HEK293 (cell line): ENCODE measurements at regions not wholly inside any gene's neighbourhood (a gene's known extent, or its start where the extent isn't known, plus 50 kb on each side); places are given as distances from the start of the nearest gene placed in this dataset.

Source experiments
- RBAK ChIP-seq: fragments of 450-650 bp; formaldehyde crosslinking; IDR thresholded peaks from 2 replicates; pipeline ENCODE4 v1.5.1; 2016; ENCODE audit warnings: missing biosample characterization, missing genetic modification characterization
- ZNF302 ChIP-seq: fragments of 450-650 bp; formaldehyde crosslinking; IDR thresholded peaks from 2 replicates; pipeline ENCODE4 v1.5.1; 2016; ENCODE audit warnings: missing biosample characterization, missing genetic modification characterization, low read depth
- ZNF561 ChIP-seq: fragments of 450-650 bp; IDR thresholded peaks from 2 replicates; pipeline ENCODE4 v1.5.1; 2018; ENCODE audit warnings: missing biosample characterization, missing genetic modification characterization, borderline replicate concordance
- TF ChIP-seq, protein P1 (sequence below): fragments of 450-650 bp; formaldehyde crosslinking; optimal IDR thresholded peaks from 2 replicates; pipeline ENCODE3; 2016; ENCODE audit warnings: missing biosample characterization, mild to moderate bottlenecking, missing genetic modification characterization
- TF ChIP-seq, protein P2 (sequence below): fragments of 450-650 bp; formaldehyde crosslinking; IDR thresholded peaks from 2 replicates; pipeline ENCODE4 v1.5.1; 2016; ENCODE audit warnings: missing biosample characterization, missing genetic modification characterization

DNA sequence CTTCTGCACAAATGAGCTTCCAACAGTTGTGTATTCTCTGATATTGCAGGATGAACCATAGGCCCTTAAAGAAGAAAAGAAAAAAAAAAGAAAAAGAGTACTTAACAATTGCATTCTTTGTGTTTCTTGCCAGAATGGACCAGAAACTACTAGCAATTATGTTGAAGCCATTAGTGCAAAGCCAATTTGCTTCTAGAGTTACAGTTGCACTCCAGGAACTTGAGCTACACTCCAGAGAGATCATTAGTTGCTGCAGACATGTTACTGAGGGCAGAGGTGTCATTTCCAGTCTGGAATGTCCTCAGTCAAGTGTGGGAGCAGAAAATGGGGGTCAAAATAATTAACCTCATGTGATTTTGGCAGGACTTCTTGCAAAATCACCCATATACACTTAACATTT, 85.6 kb upstream of the CCL2 start:
- TF ChIP-seq, protein P1, sequence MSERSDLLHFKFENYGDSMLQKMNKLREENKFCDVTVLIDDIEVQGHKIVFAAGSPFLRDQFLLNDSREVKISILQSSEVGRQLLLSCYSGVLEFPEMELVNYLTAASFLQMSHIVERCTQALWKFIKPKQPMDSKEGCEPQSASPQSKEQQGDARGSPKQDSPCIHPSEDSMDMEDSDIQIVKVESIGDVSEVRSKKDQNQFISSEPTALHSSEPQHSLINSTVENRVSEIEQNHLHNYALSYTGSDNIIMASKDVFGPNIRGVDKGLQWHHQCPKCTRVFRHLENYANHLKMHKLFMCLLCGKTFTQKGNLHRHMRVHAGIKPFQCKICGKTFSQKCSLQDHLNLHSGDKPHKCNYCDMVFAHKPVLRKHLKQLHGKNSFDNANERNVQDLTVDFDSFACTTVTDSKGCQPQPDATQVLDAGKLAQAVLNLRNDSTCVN (tag by site-specific recombination): no peak
- TF ChIP-seq ZNF561 (tag by site-specific recombination): no peak
- TF ChIP-seq, protein P2, sequence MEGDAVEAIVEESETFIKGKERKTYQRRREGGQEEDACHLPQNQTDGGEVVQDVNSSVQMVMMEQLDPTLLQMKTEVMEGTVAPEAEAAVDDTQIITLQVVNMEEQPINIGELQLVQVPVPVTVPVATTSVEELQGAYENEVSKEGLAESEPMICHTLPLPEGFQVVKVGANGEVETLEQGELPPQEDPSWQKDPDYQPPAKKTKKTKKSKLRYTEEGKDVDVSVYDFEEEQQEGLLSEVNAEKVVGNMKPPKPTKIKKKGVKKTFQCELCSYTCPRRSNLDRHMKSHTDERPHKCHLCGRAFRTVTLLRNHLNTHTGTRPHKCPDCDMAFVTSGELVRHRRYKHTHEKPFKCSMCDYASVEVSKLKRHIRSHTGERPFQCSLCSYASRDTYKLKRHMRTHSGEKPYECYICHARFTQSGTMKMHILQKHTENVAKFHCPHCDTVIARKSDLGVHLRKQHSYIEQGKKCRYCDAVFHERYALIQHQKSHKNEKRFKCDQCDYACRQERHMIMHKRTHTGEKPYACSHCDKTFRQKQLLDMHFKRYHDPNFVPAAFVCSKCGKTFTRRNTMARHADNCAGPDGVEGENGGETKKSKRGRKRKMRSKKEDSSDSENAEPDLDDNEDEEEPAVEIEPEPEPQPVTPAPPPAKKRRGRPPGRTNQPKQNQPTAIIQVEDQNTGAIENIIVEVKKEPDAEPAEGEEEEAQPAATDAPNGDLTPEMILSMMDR (tag by site-specific recombination): no peak
- TF ChIP-seq RBAK (tag by site-specific recombination): no peak
- TF ChIP-seq ZNF302 (tag by site-specific recombination): no peak
